ENCODE measurements at regions not wholly inside any gene's neighbourhood (a gene's known extent, or its start where the extent isn't known, plus 50 kb on each side); places are given as distances from the start of the nearest gene placed in this dataset.

DNA sequence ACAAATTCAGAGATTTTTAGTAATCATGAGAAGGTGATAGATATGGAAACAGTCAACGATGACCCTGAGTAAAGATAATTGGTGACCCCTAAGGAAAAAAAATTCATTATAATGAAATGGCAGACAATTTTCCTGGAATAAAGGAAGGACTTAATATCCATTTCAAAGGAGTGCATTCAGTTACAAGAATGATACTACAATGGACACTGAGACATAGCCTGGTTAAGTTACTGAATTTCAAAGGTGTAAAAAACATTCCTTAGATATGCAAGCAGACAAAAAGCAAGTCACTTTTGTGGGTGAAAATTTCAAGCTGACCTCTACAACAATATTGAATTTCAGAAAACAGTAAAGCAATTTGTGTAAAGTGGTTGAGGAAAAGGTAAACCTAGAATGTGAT, 1012.5 kb upstream of the SEMA6A start:
- Histone ChIP-seq H3K4me1 (replicated peaks) (no peaks in the 10 kb centered on the region), H3K27ac (no peak overlapping the region), H3K9me3 (no peaks in the 10 kb centered on the region), H3K36me3 (no peaks in the 10 kb centered on the region), H3K27me3 (replicated peaks; ENCODE audit: insufficient read depth) (no peaks in the 10 kb centered on the region), H3K4me3 (no peak overlapping the region)
- no peak for DNase-seq (ENCODE audit: low spot score)
- TF ChIP-seq, protein P1, sequence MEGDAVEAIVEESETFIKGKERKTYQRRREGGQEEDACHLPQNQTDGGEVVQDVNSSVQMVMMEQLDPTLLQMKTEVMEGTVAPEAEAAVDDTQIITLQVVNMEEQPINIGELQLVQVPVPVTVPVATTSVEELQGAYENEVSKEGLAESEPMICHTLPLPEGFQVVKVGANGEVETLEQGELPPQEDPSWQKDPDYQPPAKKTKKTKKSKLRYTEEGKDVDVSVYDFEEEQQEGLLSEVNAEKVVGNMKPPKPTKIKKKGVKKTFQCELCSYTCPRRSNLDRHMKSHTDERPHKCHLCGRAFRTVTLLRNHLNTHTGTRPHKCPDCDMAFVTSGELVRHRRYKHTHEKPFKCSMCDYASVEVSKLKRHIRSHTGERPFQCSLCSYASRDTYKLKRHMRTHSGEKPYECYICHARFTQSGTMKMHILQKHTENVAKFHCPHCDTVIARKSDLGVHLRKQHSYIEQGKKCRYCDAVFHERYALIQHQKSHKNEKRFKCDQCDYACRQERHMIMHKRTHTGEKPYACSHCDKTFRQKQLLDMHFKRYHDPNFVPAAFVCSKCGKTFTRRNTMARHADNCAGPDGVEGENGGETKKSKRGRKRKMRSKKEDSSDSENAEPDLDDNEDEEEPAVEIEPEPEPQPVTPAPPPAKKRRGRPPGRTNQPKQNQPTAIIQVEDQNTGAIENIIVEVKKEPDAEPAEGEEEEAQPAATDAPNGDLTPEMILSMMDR (IDR thresholded peaks at IDR 0.05) = no peak
- TF ChIP-seq POLR2A (IDR thresholded peaks at IDR 0.05) = no peak
- intact Hi-C loops (cut with DNase I) = no loop called here
- 87% methylated on average over 1 of the region's 1 CpG for WGBS

DNA sequence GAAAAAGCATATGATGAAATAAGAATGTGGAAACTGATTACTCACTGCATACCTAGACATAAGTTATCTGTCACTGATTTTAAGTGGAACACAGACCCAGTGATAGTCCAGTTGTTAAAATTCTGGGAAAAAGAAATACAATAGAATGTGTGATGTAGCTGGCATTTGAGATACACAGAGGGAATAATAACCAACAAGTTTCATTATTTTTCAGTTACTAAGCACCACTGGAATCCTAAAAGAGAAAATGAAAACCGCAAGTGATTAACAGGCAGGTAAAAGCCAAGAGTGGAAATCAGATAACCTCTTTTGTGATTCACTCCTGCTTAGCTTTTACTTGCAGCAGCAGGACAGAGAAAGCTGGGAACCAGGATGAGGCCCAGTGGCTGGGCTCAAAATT, 994.0 kb upstream of the SEMA6A start:
- Histone ChIP-seq H3K27ac (no peak overlapping the region), H3K4me3 (no peak overlapping the region), H3K4me1 (replicated peaks) (no peaks in the 10 kb centered on the region), H3K27me3 (replicated peaks; ENCODE audit: insufficient read depth) (no peaks in the 10 kb centered on the region), H3K36me3 (no peaks in the 10 kb centered on the region), H3K9me3 (no peaks in the 10 kb centered on the region)
- no peak for DNase-seq (ENCODE audit: low spot score)
- 62% methylated on average over 1 of the region's 1 CpG for WGBS
- TF ChIP-seq POLR2A (IDR thresholded peaks at IDR 0.05) (no peak), POLR2AphosphoS5 (IDR thresholded peaks at IDR 0.05) (no peak)
- TF ChIP-seq, protein P1 (IDR thresholded peaks at IDR 0.05) = no peak
- intact Hi-C loops (cut with DNase I) = no loop called here

DNA sequence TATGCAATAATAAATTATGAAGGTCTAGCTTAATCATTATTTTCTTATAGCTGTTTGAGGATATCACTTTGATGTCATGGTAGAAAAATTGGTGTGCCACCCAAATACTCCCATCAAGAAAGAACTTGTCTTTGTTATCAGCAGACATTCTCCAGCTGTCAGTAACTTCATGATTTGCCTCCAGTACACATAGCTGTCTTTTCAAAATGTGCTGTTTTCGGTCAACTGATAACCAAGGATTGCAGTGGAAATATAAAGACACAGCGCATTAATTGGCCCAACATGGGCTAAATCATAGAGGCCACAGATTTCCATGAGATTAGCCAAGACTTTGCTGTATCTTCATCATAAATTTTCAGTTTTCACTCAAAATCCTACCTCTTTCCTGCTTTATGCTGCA, 993.5 kb upstream of the SEMA6A start:
- Histone ChIP-seq H3K27ac (no peak overlapping the region), H3K27me3 (replicated peaks; ENCODE audit: insufficient read depth) (no peaks in the 10 kb centered on the region), H3K9me3 (no peaks in the 10 kb centered on the region), H3K36me3 (no peaks in the 10 kb centered on the region), H3K4me1 (replicated peaks) (no peaks in the 10 kb centered on the region), H3K4me3 (no peak overlapping the region)
- intact Hi-C loops (cut with DNase I) = no loop called here
- 85% methylated on average over 2 of the region's 2 CpGs for WGBS
- no peak for DNase-seq (ENCODE audit: low spot score)
- no peak for TF ChIP-seq POLR2A (IDR thresholded peaks at IDR 0.05)

DNA sequence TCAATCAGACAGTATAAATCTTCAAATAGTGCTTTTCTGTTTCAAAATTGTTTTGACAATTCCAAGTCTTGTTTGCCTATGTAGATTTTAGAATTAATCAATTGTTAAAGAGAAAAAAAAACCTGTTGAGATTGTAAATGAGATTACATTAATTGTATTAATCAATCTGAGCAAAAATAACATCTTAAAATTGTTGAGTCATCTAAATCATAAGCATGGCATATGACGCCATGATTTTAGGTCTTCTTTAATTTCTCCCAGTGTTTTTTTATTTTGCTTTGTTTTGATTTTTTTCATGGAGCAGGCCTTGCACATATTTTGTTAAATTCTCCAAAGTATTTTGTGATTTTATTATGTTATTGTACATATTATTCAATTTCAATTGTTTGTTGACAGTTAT, 988.0 kb upstream of the SEMA6A start:
- H3K27me3 ChIP-seq (replicated peaks; ENCODE audit: insufficient read depth) = no peaks in the 10 kb centered on the region
- H3K9me3 ChIP-seq = no peaks in the 10 kb centered on the region
- TF ChIP-seq POLR2AphosphoS5 (IDR thresholded peaks at IDR 0.05) (no peak), POLR2A (IDR thresholded peaks at IDR 0.05) (no peak)
- TF ChIP-seq, protein P1 (IDR thresholded peaks at IDR 0.05) = no peak
- H3K4me3 ChIP-seq = no peak overlapping the region
- no peak for DNase-seq (ENCODE audit: low spot score)
- H3K36me3 ChIP-seq = no peaks in the 10 kb centered on the region
- WGBS = 100% methylated on average over 1 of the region's 1 CpG
- no peak overlapping the region for H3K27ac ChIP-seq
- intact Hi-C loops (cut with DNase I) = no loop called here
- no peaks in the 10 kb centered on the region for H3K4me1 ChIP-seq (replicated peaks)

DNA sequence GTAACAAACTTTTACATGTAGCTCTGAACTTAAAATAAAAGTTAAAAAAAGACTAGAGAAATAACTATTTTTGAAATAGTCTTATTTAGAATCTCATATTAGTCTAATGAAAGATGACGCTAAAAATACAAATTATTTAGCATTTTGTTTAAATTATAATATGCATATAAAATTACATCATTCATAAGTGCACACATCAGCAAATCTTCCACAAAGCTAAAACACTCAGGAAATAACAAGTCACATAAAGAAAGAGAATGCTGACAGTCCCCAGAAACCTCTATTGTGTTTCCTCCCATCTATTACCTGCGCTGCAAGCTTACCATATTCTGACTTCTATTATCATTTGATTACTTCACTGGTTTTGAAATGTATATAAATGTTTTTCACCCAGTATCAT, 986.9 kb upstream of the SEMA6A start:
- H3K36me3 ChIP-seq = no peaks in the 10 kb centered on the region
- no peaks in the 10 kb centered on the region for H3K27me3 ChIP-seq (replicated peaks; ENCODE audit: insufficient read depth)
- H3K4me3 ChIP-seq = no peak overlapping the region
- 95% methylated on average over 2 of the region's 2 CpGs for WGBS
- intact Hi-C loops (cut with DNase I) = no loop called here
- no peaks in the 10 kb centered on the region for H3K9me3 ChIP-seq
- no peak overlapping the region for H3K27ac ChIP-seq
- TF ChIP-seq, protein P1 (IDR thresholded peaks at IDR 0.05) = no peak
- TF ChIP-seq POLR2AphosphoS5 (IDR thresholded peaks at IDR 0.05) (no peak), POLR2A (IDR thresholded peaks at IDR 0.05) (no peak)
- DNase-seq (ENCODE audit: low spot score) = no peak
- H3K4me1 ChIP-seq (replicated peaks) = no peaks in the 10 kb centered on the region
